K562 (cell line): ENCODE measurements at regions not wholly inside any gene's neighbourhood (a gene's known extent, or its start where the extent isn't known, plus 50 kb on each side); places are given as distances from the start of the nearest gene placed in this dataset.

Source experiments
- CHD1 ChIP-seq: fragments of 200-600 bp; sonication (generic); IDR thresholded peaks from one replicate; pipeline ENCODE4 v1.6.1; 2012; ENCODE audit warnings: mild to moderate bottlenecking, moderate library complexity, low read length, inconsistent platforms
- IRF1 ChIP-seq: sonication (generic); formaldehyde crosslinking; IDR thresholded peaks from 2 replicates; pipeline ENCODE4 v1.8.0; 2022; ENCODE audit warnings: missing genetic modification reagents, mild to moderate bottlenecking, borderline replicate concordance
- ZBED1 ChIP-seq: IDR thresholded peaks from 2 replicates; pipeline ENCODE4 v1.6.1; 2014

- TF ChIP-seq IRF1 (CRISPR knock-in tag), result no peak
- TF ChIP-seq ZBED1, result no peak
- TF ChIP-seq CHD1, result no peak
These were observed 230.8 kb upstream of the GPR149 start for GRCh38 chr3:154660811-154661210.
